ENCODE measurements at regions not wholly inside any gene's neighbourhood (a gene's known extent, or its start where the extent isn't known, plus 50 kb on each side); places are given as distances from the start of the nearest gene placed in this dataset.

GRCh38 chr2:10987861-10988260, 76.1 kb downstream of the KCNF1 start:
- no peak for TF ChIP-seq POLR2A (IDR thresholded peaks at IDR 0.05; ENCODE audit: low read depth, low read length)
- TF ChIP-seq CTCF (IDR thresholded peaks at IDR 0.05; ENCODE audit: extremely low read depth in 1 of 2, insufficient read depth in 1 of 2, low read depth in 1 of 2, low read length in 2 of 2) = no peak
- no peak for TF ChIP-seq POLR2AphosphoS5 (IDR thresholded peaks at IDR 0.05; ENCODE audit: insufficient read depth, low read depth, low read length)
- TF ChIP-seq MAX (IDR thresholded peaks at IDR 0.05; ENCODE audit: insufficient read depth, insufficient read length) = no peak
- TF ChIP-seq EZH2 (IDR thresholded peaks at IDR 0.05; ENCODE audit: borderline replicate concordance, low read depth, low read length, severe bottlenecking) = no peak
- TF ChIP-seq GATA2 (IDR thresholded peaks at IDR 0.05; ENCODE audit: insufficient read depth, insufficient read length, low read depth, low read length) = no peak
